Fibroblast of the aortic adventitia (primary cell): ENCODE measurements at regions not wholly inside any gene's neighbourhood (a gene's known extent, or its start where the extent isn't known, plus 50 kb on each side); places are given as distances from the start of the nearest gene placed in this dataset.

ENCODE experiments used
- DNase-seq: peaks from one replicate; pipeline ENCODE4 v3.0.0-alpha.2; 2010; ENCODE audit warnings: low read depth
- H3K4me3 ChIP-seq: 2 replicates; pipeline ENCODE4 v1.5.1; 2011; ENCODE audit warnings: low read depth, mild to moderate bottlenecking, control low read depth, low read length, moderate library complexity
- TF ChIP-seq, protein P1 (sequence below): IDR thresholded peaks from 2 replicates; pipeline ENCODE4 v1.5.1; 2011; ENCODE audit warnings: mild to moderate bottlenecking, low read length, control low read depth, inconsistent platforms; ENCODE audit not compliant: insufficient read depth

DNA sequence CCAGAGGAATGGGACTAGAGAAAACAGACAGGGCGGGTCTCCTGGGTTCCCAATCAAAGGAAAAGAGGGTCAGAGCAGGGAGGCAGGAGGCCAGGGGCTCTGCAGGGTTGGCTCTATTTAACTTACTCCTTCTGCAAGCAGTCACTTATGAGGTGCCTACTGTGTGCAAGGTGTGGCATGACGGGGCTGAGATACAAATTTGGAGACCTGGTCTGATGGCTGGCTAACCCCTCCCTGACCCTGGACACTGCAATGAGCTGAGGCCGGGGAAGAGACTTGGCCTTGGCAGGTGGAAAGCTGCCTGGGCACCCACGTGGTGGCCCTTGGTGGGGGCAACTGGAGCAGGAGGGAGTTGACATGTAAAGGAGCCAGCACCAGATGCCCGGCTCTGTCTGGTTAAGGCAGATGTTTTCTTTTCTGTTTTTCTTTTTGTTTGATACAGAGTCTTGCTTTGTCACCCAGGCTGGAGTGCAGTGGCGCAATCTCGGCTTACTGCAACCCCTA, 148.5 kb upstream of the GATA6 start:
- DNase-seq: no peak
- TF ChIP-seq, protein P1, sequence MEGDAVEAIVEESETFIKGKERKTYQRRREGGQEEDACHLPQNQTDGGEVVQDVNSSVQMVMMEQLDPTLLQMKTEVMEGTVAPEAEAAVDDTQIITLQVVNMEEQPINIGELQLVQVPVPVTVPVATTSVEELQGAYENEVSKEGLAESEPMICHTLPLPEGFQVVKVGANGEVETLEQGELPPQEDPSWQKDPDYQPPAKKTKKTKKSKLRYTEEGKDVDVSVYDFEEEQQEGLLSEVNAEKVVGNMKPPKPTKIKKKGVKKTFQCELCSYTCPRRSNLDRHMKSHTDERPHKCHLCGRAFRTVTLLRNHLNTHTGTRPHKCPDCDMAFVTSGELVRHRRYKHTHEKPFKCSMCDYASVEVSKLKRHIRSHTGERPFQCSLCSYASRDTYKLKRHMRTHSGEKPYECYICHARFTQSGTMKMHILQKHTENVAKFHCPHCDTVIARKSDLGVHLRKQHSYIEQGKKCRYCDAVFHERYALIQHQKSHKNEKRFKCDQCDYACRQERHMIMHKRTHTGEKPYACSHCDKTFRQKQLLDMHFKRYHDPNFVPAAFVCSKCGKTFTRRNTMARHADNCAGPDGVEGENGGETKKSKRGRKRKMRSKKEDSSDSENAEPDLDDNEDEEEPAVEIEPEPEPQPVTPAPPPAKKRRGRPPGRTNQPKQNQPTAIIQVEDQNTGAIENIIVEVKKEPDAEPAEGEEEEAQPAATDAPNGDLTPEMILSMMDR: no peak
- no peak overlapping the region for H3K4me3 ChIP-seq

DNA sequence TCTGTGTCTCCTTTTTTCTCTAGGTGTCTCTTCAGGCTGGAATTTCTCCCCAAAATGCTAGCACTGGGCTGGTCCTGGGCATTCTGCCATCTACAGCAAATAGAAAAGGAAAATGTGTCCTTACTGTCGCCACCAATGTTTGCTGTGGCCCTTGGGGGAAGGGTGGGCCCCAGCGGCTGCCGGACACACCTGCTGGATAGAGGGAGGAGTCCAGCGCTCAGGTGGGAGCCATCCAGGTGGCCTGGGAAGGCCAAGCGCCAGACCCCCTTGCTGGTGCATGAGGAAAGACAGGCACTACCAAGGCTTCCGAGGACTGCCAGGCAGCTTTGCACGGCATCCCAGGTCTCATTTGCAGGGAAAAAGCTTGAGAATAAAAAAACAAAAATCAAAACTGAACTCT, 147.7 kb upstream of the GATA6 start:
- DNase-seq: no peak
- H3K4me3 ChIP-seq: no peak overlapping the region
- TF ChIP-seq, protein P1: no peak

DNA sequence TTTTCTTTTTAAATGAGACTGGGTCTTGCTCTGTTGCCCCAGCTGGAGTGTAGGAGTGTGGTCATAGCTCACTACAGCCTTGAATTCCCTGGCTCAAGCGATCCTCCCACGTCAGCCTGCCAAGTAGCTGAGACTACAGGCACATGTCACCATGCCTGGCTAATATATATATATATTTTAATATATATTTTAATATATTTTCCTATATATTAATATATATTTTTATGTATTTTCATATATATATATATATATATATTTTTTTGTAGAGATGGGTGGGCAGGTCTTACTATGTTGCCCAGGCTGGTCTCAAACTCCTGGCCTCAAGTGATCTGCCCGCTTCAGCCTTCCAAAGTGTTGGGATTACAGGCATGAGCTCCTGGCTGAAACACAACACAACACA, 144.5 kb upstream of the GATA6 start:
- no peak for DNase-seq
- TF ChIP-seq, protein P1: no peak
- H3K4me3 ChIP-seq: no peak overlapping the region

DNA sequence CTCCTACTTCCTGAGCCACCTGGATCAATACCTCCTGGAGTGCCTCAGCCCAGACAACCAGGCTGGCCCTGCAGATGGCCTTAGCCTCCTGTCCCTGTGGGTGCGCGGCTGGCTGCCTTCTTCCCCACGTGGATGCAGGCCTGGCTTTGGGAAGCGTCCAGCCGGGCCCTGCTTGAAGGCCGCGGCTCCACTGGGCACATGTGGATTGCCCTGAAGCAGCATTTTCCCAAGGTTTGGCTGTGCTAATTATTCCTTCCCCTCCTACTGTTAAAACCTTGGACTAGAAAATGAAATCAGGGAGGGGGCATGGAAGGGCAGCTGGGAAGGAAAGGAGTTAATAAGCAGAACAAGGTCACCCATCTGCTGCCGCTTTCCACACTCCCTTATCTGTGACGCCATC, 143.0 kb upstream of the GATA6 start:
- no peak overlapping the region for H3K4me3 ChIP-seq
- DNase-seq: no peak
- TF ChIP-seq, protein P1: no peak

DNA sequence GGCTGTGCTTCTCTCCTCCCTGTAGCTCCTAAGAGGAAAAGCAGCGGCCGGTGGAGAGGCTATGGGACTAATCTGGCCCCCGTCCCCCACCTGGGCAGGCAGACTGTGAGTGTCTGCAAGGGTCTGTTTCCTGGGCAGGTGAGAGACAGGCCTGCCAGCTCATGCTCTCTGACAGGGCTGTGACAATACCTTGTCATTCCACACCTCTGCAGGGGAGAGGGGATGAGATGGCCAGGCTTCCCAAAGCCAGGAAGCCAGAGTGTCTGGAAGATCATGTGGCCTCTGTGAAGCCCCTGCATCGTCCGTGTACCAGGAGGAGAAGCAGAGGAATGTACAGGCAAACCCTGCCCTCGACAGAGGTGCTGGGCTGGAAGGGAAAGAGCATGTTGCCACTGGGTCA, 142.5 kb upstream of the GATA6 start:
- DNase-seq: no peak
- TF ChIP-seq, protein P1: no peak
- H3K4me3 ChIP-seq: no peak overlapping the region

DNA sequence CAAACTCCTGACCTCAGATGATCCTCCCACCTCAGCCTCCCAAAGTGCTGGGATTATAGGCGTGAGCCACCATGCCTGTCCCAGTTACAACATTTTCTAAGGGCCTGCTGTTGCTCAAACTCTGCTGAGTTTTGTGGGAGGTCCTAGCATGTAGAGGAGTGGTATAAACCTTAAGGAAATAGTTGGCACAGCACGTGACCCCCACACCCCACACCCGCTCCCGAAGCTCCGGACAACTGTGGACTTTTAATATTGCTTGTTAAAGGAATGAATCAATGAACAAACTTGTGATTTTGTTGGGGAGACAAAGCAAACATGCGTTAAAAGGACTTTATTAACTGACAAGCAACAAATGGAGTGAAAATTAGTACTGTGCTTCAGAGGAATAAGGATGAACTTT, 137.8 kb upstream of the GATA6 start:
- no peak overlapping the region for H3K4me3 ChIP-seq
- TF ChIP-seq, protein P1: no peak
- DNase-seq: no peak

DNA sequence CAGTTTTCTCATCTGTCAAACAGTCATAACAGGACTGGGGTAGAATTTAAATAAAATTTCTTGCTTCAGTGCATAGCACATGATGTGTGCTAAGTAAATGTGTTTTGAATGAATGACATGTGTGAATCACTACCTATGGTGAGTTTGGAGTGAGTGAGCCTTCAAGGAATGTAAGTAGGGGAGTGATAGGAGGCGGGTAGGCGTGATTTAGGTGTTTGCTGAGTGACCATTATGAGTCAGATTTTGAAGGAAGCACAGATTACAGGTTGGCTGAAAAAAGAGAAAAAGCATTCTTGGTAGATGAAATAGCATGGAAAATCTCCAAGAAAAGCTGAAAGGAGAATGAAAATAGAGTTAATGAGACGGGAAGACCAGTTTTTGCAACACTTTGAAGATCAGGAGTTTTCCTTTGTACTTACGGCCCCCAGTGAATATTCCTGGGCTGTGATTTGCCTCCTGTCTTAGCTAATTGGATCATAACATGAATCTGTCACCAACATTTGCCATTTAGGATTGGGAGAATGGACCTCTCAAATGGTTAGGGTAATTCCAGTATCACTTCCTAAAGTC, 136.9 kb upstream of the GATA6 start:
- peak; percentile 84 for DNase-seq
- H3K4me3 ChIP-seq: no peak overlapping the region
- TF ChIP-seq, protein P1: no peak
